Lower lobe of right lung (tissue), 2 donors: ENCODE measurements at regions not wholly inside any gene's neighbourhood (a gene's known extent, or its start where the extent isn't known, plus 50 kb on each side); places are given as distances from the start of the nearest gene placed in this dataset.
A peak's percentile ranks its signal among the peaks of the same experiment; 100 is the strongest.

Source experiments
- ATAC-seq, 2 donors: fragments of 200-7000 bp; cut with Tn5 transposase; one replicate each; pipeline ENCODE4 v1.9.1; 2020 to 2022; ENCODE audit warnings: mild to moderate bottlenecking in 2 of 2, moderate library complexity in 2 of 2
- DNase-seq: peaks from one replicate; pipeline ENCODE4 v3.0.0-alpha.2; 2020
- H3K27ac ChIP-seq: fragments of 200-600 bp; one replicate; pipeline ENCODE4 v1.8.0; 2022
- H3K27me3 ChIP-seq: fragments of 200-600 bp; one replicate; pipeline ENCODE4 v1.8.0; 2022; ENCODE audit warnings: low read depth
- H3K36me3 ChIP-seq: fragments of 200-600 bp; one replicate; pipeline ENCODE4 v1.8.0; 2022; ENCODE audit warnings: mild to moderate bottlenecking
- H3K4me1 ChIP-seq: fragments of 200-600 bp; one replicate; pipeline ENCODE4 v1.8.0; 2022
- H3K4me3 ChIP-seq: fragments of 200-600 bp; one replicate; pipeline ENCODE4 v1.8.0; 2022; ENCODE audit warnings: mild to moderate bottlenecking
- H3K9me3 ChIP-seq: fragments of 200-600 bp; one replicate; pipeline ENCODE4 v1.8.0; 2022
- intact Hi-C: fragments of 100-400 bp; cut with DNase I; formaldehyde crosslinking; loops from one replicate; pipeline ENCODE4 v1.11.0; 2022
- TF ChIP-seq, protein P1 (sequence below): fragments of 200-600 bp; IDR thresholded peaks from one replicate; pipeline ENCODE4 v1.8.0; 2022; ENCODE audit warnings: antibody characterized with exemption, mild to moderate bottlenecking
- donor health status: DM: no; HTN: yes; CAD: no; lungs with severe emphysema.

DNA sequence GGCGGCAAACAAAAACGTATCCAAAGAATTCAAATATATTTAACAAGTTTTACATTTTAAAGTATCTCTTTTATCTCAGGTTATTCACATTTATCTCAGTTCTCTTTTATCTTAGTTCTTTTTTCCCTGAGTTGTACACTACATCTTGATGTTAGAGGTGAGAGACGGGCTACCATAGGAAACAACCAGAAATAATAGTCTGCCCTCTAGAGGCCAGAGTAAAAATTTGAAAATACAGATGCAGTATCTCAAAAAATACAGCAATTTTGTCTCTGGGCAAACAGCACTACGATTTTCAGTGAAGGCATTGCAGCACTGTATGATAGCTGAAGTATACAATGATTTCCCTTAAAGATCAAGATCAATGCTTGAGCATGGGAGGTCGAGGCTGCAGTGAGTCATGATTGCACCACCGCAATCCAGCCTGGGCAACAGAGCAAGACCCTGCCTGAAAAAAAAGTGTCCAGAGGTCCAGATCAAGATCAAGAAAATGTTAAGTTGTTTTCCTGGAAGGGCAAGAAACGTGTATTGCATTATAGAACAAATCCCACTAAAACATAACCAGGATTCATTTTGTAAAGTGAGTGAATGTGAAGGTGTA lies 82.6 kb upstream of the ATP11B start:
- DNase-seq (no peak), ATAC-seq (peak; percentile 67 to 71)

DNA sequence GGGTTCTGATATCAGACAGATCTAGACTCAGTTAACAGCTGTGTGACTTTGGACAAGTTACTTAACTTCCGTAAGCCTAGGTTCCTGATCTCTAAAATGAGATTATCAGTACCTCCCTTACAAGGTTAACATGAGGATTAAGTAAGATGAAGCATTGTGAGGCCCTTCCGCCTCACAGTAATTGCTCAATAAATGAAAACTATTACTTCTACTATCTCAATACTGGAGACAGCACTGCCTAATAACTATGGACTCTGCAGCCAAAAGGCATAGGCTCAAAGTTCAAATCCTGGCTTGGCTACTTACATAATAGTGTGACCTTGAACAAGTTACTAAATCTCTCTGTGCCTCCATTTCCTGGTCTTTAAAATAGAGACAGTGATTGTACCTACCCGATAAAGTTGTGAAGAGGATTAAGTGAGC lies 82.0 kb upstream of the ATP11B start:
- no peak for DNase-seq
- intact Hi-C loops: loop anchor here (10.0 kb wide), 1 partner anchor 124 kb away; no protein-coding TSS in a partner anchor
- TF ChIP-seq, protein P1, sequence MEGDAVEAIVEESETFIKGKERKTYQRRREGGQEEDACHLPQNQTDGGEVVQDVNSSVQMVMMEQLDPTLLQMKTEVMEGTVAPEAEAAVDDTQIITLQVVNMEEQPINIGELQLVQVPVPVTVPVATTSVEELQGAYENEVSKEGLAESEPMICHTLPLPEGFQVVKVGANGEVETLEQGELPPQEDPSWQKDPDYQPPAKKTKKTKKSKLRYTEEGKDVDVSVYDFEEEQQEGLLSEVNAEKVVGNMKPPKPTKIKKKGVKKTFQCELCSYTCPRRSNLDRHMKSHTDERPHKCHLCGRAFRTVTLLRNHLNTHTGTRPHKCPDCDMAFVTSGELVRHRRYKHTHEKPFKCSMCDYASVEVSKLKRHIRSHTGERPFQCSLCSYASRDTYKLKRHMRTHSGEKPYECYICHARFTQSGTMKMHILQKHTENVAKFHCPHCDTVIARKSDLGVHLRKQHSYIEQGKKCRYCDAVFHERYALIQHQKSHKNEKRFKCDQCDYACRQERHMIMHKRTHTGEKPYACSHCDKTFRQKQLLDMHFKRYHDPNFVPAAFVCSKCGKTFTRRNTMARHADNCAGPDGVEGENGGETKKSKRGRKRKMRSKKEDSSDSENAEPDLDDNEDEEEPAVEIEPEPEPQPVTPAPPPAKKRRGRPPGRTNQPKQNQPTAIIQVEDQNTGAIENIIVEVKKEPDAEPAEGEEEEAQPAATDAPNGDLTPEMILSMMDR: no peak
- Histone ChIP-seq H3K9me3 (no peaks in the 10 kb centered on the region), H3K36me3 (no peaks in the 10 kb centered on the region), H3K27me3 (no peaks in the 10 kb centered on the region), H3K4me3 (no peak overlapping the region), H3K4me1 (no peaks in the 10 kb centered on the region), H3K27ac (no peak overlapping the region)
- peak; percentile 31 to 38 for ATAC-seq

More for the DNA sequence above, 82.6 kb upstream of the ATP11B start:
- Histone ChIP-seq H3K4me3 (no peak overlapping the region), H3K27ac (no peak overlapping the region), H3K36me3 (no peaks in the 10 kb centered on the region), H3K9me3 (no peaks in the 10 kb centered on the region), H3K27me3 (no peaks in the 10 kb centered on the region), H3K4me1 (no peaks in the 10 kb centered on the region)
- TF ChIP-seq, protein P1: peak; percentile 57
- intact Hi-C loops: loop anchor here (10.0 kb wide), 1 partner anchor 124 kb away; no protein-coding TSS in a partner anchor

DNA sequence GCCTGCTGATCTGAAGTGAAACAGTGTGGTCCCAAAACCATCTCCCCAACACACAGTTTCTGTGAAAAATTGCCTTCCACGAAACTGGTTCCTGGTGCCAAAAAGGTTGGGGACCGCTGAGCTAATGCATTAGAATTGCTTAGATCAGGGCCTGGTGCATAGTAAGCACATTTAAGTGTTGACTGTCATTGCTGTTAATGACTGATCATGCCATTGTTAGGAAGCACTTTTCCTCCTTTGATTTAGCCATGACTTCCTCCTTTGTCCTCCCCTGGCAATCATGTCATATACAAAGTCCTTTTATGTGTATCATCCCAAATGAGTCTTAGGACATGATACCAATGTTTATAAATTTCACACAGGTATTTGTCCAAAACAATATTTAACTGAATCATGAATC lies 81.5 kb upstream of the ATP11B start:
- TF ChIP-seq, protein P1: no peak
- Histone ChIP-seq H3K9me3 (no peaks in the 10 kb centered on the region), H3K4me3 (no peak overlapping the region), H3K36me3 (no peaks in the 10 kb centered on the region), H3K4me1 (no peaks in the 10 kb centered on the region), H3K27ac (no peak overlapping the region), H3K27me3 (no peaks in the 10 kb centered on the region)
- DNase-seq: no peak
- no peak for ATAC-seq
- intact Hi-C loops: loop anchor here (10.0 kb wide), 1 partner anchor 123 kb away; no protein-coding TSS in a partner anchor

DNA sequence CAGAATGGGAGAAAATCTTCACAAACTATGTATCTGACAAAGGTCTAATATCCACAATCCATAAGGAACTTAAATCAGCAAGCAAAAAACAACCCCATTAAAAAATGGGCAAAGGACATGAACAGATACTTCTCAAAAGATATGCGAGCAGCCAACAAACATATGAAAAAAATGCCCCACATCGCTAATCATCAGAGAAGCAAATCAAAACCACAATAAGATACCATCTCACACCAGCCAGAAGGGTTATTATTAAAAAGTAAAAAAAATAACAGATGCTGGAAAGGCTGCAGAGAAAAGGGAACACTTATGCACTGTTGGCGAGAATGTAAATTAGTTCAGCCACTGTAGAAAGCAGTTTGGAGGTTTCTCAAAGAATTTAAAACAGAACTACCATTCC lies 80.2 kb upstream of the ATP11B start:
- intact Hi-C loops: loop anchor here (10.0 kb wide), 1 partner anchor 122 kb away; no protein-coding TSS in a partner anchor
- DNase-seq (no peak), ATAC-seq (no peak)
- Histone ChIP-seq H3K4me1 (no peaks in the 10 kb centered on the region), H3K27me3 (no peaks in the 10 kb centered on the region), H3K27ac (no peak overlapping the region), H3K9me3 (no peaks in the 10 kb centered on the region), H3K36me3 (no peaks in the 10 kb centered on the region), H3K4me3 (no peak overlapping the region)
- TF ChIP-seq, protein P1: no peak

DNA sequence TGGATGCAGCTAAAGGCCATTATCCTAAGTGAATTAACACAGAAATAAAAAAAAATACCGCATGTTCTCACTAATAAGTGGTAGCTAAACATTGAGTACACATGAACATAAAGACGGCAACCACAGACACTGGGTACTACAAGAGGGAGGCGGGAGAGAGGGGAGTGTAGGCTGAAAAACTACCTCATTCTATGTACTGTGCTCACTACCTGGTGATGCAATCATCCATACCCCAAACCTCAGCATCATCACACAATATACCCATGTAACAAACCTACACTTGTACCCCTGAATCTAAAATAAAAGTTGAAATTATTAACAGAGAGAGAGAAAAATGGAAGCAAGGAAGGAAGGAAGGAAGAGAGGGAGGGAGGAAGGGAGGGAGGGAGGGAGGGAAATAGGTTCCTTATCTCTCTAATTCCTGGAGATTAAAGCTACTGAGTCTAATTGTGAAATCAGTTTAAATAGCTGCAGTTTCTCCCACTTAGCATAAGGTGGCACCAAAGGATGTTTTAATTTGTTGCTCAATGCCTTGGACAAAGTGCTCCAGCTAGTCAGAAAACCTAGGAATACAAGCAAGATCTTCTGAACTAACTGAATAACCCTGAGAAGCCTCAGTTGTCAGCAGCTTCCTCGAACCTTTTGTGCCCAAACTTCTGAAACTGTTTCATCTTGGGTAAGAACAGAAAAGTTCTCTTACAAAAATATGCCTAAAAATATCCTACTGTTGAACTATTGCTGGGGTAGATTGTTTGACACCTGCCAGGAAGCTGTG lies 79.4 kb upstream of the ATP11B start:
- TF ChIP-seq, protein P1: peak; percentile 55
- Histone ChIP-seq H3K27ac (no peak overlapping the region), H3K27me3 (no peaks in the 10 kb centered on the region), H3K9me3 (no peaks in the 10 kb centered on the region), H3K4me3 (no peak overlapping the region), H3K4me1 (no peaks in the 10 kb centered on the region), H3K36me3 (no peaks in the 10 kb centered on the region)
- ATAC-seq (peak; percentile 82), DNase-seq (no peak)
- intact Hi-C loops: loop anchor here (10.0 kb wide), 1 partner anchor 121 kb away; no protein-coding TSS in a partner anchor
